ENCODE measurements at regions not wholly inside any gene's neighbourhood (a gene's known extent, or its start where the extent isn't known, plus 50 kb on each side); places are given as distances from the start of the nearest gene placed in this dataset.

GRCh38 chr4:38510201-38510600, 153.8 kb upstream of the KLF3 start:
- TF ChIP-seq CTCF (IDR thresholded peaks at IDR 0.05; ENCODE audit: insufficient read depth, low read length): no peak
- no peak overlapping the region for H3K4me3 ChIP-seq (ENCODE audit: low read depth, low read length)
- no peak for DNase-seq (ENCODE audit: low read depth)

GRCh38 chr4:38511702-38512101, 152.3 kb upstream of the KLF3 start:
- no peak overlapping the region for H3K4me3 ChIP-seq (ENCODE audit: low read depth, low read length)
- no peak for DNase-seq (ENCODE audit: low read depth)
- no peak for TF ChIP-seq CTCF (IDR thresholded peaks at IDR 0.05; ENCODE audit: insufficient read depth, low read length)

GRCh38 chr4:38512840-38513239, 151.2 kb upstream of the KLF3 start:
- no peak for TF ChIP-seq CTCF (IDR thresholded peaks at IDR 0.05; ENCODE audit: insufficient read depth, low read length)
- DNase-seq (ENCODE audit: low read depth): no peak
- no peak overlapping the region for H3K4me3 ChIP-seq (ENCODE audit: low read depth, low read length)

GRCh38 chr4:38514465-38515146, 149.4 kb upstream of the KLF3 start:
- H3K4me3 ChIP-seq (ENCODE audit: low read depth, low read length): no peak overlapping the region
- no peak for TF ChIP-seq CTCF (IDR thresholded peaks at IDR 0.05; ENCODE audit: insufficient read depth, low read length)

GRCh38 chr4:38516190-38516589, 147.8 kb upstream of the KLF3 start:
- no peak for TF ChIP-seq CTCF (IDR thresholded peaks at IDR 0.05; ENCODE audit: insufficient read depth, low read length)
- no peak for DNase-seq (ENCODE audit: low read depth)
- no peak overlapping the region for H3K4me3 ChIP-seq (ENCODE audit: low read depth, low read length)

More at GRCh38 chr4:38514465-38515146, 149.4 kb upstream of the KLF3 start:
- DNase-seq (ENCODE audit: low read depth): no peak

GRCh38 chr4:38519666-38520065, 144.3 kb upstream of the KLF3 start:
- TF ChIP-seq CTCF (IDR thresholded peaks at IDR 0.05; ENCODE audit: insufficient read depth, low read length): no peak
- H3K4me3 ChIP-seq (ENCODE audit: low read depth, low read length): no peak overlapping the region
- DNase-seq (ENCODE audit: low read depth): no peak

GRCh38 chr4:38523054-38523453, 140.9 kb upstream of the KLF3 start:
- H3K4me3 ChIP-seq (ENCODE audit: low read depth, low read length): no peak overlapping the region
- no peak for DNase-seq (ENCODE audit: low read depth)
- no peak for TF ChIP-seq CTCF (IDR thresholded peaks at IDR 0.05; ENCODE audit: insufficient read depth, low read length)
